Esophagus squamous epithelium (tissue), 4 donors: ENCODE measurements at regions not wholly inside any gene's neighbourhood (a gene's known extent, or its start where the extent isn't known, plus 50 kb on each side); places are given as distances from the start of the nearest gene placed in this dataset.

ENCODE experiments used
- POLR2A ChIP-seq, 4 donors: fragments of 450-650 bp; IDR thresholded peaks; one replicate each; pipeline ENCODE4 v1.6.1; 2017; ENCODE audit warnings: antibody characterized with exemption in 4 of 4, mild to moderate bottlenecking in 4 of 4, moderate library complexity in 3 of 4
- TF ChIP-seq, protein P1 (sequence below), 6 experiments: fragments of 450-650 bp in 4 of 6; fragments of 200-600 bp in 2 of 6; sonication (generic) in 2 of 6; IDR thresholded peaks; one replicate each; pipeline ENCODE4 v1.5.1; 2016 to 2019; ENCODE audit warnings: antibody characterized with exemption in 6 of 6, mild to moderate bottlenecking in 4 of 6, moderate library complexity in 4 of 6

DNA sequence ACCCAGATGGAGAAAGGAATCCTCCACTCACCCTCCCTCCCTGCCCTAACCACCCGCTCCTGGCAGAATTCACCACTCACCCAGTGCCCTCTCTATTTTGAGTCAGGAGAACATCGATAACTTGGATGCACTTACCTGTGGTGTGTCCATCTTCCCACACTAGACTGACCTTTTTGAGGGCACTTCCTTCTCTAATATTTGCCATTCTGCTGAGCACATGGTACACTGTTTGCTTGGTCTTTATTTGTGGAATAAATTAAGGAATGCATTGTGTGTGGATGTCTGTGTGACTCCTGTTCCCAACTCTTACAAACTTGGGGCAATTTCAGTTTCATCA, 133.7 kb downstream of the ACKR3 start:
- no peak for TF ChIP-seq POLR2A (IDR thresholded peaks at IDR 0.05)
- TF ChIP-seq, protein P1, sequence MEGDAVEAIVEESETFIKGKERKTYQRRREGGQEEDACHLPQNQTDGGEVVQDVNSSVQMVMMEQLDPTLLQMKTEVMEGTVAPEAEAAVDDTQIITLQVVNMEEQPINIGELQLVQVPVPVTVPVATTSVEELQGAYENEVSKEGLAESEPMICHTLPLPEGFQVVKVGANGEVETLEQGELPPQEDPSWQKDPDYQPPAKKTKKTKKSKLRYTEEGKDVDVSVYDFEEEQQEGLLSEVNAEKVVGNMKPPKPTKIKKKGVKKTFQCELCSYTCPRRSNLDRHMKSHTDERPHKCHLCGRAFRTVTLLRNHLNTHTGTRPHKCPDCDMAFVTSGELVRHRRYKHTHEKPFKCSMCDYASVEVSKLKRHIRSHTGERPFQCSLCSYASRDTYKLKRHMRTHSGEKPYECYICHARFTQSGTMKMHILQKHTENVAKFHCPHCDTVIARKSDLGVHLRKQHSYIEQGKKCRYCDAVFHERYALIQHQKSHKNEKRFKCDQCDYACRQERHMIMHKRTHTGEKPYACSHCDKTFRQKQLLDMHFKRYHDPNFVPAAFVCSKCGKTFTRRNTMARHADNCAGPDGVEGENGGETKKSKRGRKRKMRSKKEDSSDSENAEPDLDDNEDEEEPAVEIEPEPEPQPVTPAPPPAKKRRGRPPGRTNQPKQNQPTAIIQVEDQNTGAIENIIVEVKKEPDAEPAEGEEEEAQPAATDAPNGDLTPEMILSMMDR (IDR thresholded peaks at IDR 0.05) = no peak
